Astrocyte of the cerebellum (primary cell): ENCODE measurements at regions not wholly inside any gene's neighbourhood (a gene's known extent, or its start where the extent isn't known, plus 50 kb on each side); places are given as distances from the start of the nearest gene placed in this dataset.

ENCODE experiments used
- DNase-seq: peaks from one replicate; pipeline ENCODE4 v3.0.0-alpha.2; 2011; ENCODE audit warnings: low read depth
- H3K4me3 ChIP-seq: 2 replicates; pipeline ENCODE4 v1.5.1; 2011; ENCODE audit warnings: mild to moderate bottlenecking, low read depth, low read length, moderate library complexity
- in situ Hi-C: cut with HindIII; loops from 2 replicates; pipeline ENCODE4 v1.10.0; 2017; ENCODE audit warnings: low sequenced_read_pairs
- TF ChIP-seq, protein P1 (sequence below): IDR thresholded peaks from 2 replicates; pipeline ENCODE4 v1.5.1; 2012; ENCODE audit warnings: low read length, low read depth, moderate library complexity, mild to moderate bottlenecking; ENCODE audit errors: missing control alignments

- in situ Hi-C loops = no loop called here
- no peak overlapping the region for H3K4me3 ChIP-seq
- no peak for DNase-seq
- TF ChIP-seq, protein P1, sequence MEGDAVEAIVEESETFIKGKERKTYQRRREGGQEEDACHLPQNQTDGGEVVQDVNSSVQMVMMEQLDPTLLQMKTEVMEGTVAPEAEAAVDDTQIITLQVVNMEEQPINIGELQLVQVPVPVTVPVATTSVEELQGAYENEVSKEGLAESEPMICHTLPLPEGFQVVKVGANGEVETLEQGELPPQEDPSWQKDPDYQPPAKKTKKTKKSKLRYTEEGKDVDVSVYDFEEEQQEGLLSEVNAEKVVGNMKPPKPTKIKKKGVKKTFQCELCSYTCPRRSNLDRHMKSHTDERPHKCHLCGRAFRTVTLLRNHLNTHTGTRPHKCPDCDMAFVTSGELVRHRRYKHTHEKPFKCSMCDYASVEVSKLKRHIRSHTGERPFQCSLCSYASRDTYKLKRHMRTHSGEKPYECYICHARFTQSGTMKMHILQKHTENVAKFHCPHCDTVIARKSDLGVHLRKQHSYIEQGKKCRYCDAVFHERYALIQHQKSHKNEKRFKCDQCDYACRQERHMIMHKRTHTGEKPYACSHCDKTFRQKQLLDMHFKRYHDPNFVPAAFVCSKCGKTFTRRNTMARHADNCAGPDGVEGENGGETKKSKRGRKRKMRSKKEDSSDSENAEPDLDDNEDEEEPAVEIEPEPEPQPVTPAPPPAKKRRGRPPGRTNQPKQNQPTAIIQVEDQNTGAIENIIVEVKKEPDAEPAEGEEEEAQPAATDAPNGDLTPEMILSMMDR = no peak
Measured at GRCh38 chr16:35908152-35908551, 2448.7 kb downstream of the TP53TG3F start.

DNA sequence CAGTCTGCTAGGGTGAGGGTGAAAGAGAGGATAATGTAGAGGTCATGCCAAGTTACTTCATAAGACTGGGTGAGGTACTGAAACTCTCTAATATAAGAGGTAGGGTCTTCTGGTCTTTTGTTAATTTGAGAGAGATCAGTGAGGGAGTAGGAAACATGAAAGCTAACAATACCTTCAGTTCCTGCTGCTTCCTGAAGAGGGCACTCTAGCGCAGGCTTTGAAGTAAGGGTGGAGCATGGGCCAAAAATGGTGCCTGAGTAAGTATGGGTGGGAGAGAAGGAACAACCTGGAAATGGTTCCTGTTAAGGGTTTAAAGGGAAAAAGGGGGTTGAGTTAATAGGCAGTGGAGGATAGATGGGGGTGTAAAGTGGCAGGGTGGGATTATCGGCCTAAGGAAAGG lies 2449.5 kb downstream of the TP53TG3F start:
- in situ Hi-C loops = no loop called here
- DNase-seq = no peak
- no peak overlapping the region for H3K4me3 ChIP-seq
- TF ChIP-seq, protein P1 = no peak

- TF ChIP-seq, protein P1 = no peak
- no peak overlapping the region for H3K4me3 ChIP-seq
- DNase-seq = no peak
- in situ Hi-C loops = no loop called here
Measured at GRCh38 chr16:35909351-35909954, 2450.0 kb downstream of the TP53TG3F start.

GRCh38 chr16:35910409-35910808 lies 2451.0 kb downstream of the TP53TG3F start:
- no peak for DNase-seq
- no peak overlapping the region for H3K4me3 ChIP-seq
- TF ChIP-seq, protein P1 = no peak
- in situ Hi-C loops = no loop called here

- no peak overlapping the region for H3K4me3 ChIP-seq
- no peak for DNase-seq
- in situ Hi-C loops = no loop called here
- TF ChIP-seq, protein P1 = no peak
Measured at GRCh38 chr16:35911899-35912298, 2452.5 kb downstream of the TP53TG3F start.

- no peak overlapping the region for H3K4me3 ChIP-seq
- DNase-seq = no peak
- TF ChIP-seq, protein P1 = no peak
- in situ Hi-C loops = no loop called here
Measured at GRCh38 chr16:35931722-35932121, 2472.3 kb downstream of the TP53TG3F start.
